H1 (cell line): ENCODE measurements at regions not wholly inside any gene's neighbourhood (a gene's known extent, or its start where the extent isn't known, plus 50 kb on each side); places are given as distances from the start of the nearest gene placed in this dataset.

ENCODE experiments used
- CTCF ChIA-PET: fragments of 300-600 bp; sonication (Branson Sonifier 250); formaldehyde crosslinking; loops from one replicate; lab custom pipeline; 2021; ENCODE audit not compliant: partially characterized antibody; lab: Charles Lee
- POLR2A ChIA-PET: fragments of 300-600 bp; sonication (Branson Sonifier 250); formaldehyde crosslinking; loops from one replicate; lab custom pipeline; 2021; ENCODE audit warnings: inconsistent platforms; ENCODE audit not compliant: partially characterized antibody; lab: Charles Lee
- DNase-seq, 2 experiments: peaks; one replicate each; pipeline versions ENCODE4 v3.0.0 to v3.0.0-alpha.2; 2010 to 2022; ENCODE audit warnings: low spot score in 2 of 2, low read depth in 1 of 2, mixed read lengths in 1 of 2
- FAIRE-seq: peaks from 2 replicates; lab custom pipeline; 2011; peaks lifted over from hg19 to GRCh38; lab: Jason Lieb, UNC
- H2AFZ ChIP-seq: 2 replicates; pipeline ENCODE4 v1.8.1; 2012; ENCODE audit warnings: low read length, inconsistent platforms
- H2AK5ac ChIP-seq: 2 replicates; pipeline ENCODE4 v1.6.1; 2013; ENCODE audit warnings: low read depth, low read length
- H2BK120ac ChIP-seq: replicated peaks from 2 replicates; pipeline ENCODE3; 2013; ENCODE audit warnings: low read depth, low read length, inconsistent platforms
- H2BK12ac ChIP-seq: 2 replicates; pipeline ENCODE4 v1.6.1; 2013; ENCODE audit warnings: low read depth, low read length
- H2BK15ac ChIP-seq: 2 replicates; pipeline ENCODE4 v1.6.1; 2013; ENCODE audit warnings: low read length
- H2BK20ac ChIP-seq: 2 replicates; pipeline ENCODE4 v1.6.1; 2013; ENCODE audit warnings: low read length
- H2BK5ac ChIP-seq: 2 replicates; pipeline ENCODE4 v1.6.1; 2013; ENCODE audit warnings: low read depth, low read length
- H3K14ac ChIP-seq: 2 replicates; pipeline ENCODE4 v1.6.1; 2013; ENCODE audit warnings: inconsistent platforms; ENCODE audit not compliant: insufficient read length
- H3K18ac ChIP-seq: 2 replicates; pipeline ENCODE4 v1.6.1; 2013; ENCODE audit warnings: low read length; ENCODE audit errors: extremely low read depth
- H3K23ac ChIP-seq: 2 replicates; pipeline ENCODE4 v1.6.1; 2013; ENCODE audit warnings: inconsistent platforms; ENCODE audit not compliant: insufficient read length
- H3K23me2 ChIP-seq: 2 replicates; pipeline ENCODE4 v1.6.1; 2013; ENCODE audit warnings: low read depth, low read length
- H3K27ac ChIP-seq: 2 replicates; pipeline ENCODE4 v1.6.1; 2011; ENCODE audit warnings: low read depth, low read length, inconsistent platforms
- H3K27me3 ChIP-seq, 4 experiments: replicated peaks in 1 of 4; 1 replicate in 1 of 4; 2 replicates in 3 of 4; pipeline versions ENCODE4 v1.6.1 to v1.8.1; 2011 to 2013; ENCODE audit warnings: low read length in 3 of 4, mild to moderate bottlenecking in 3 of 4, inconsistent platforms in 2 of 4, mixed read lengths in 2 of 4, moderate library complexity in 1 of 4; ENCODE audit not compliant: control insufficient read depth in 3 of 4, insufficient read depth in 3 of 4; ENCODE audit errors: extremely low read depth in 1 of 4
- H3K36me3 ChIP-seq, 4 experiments: 2 replicates each; pipeline versions ENCODE4 v1.6.1 to v1.8.1; 2011 to 2013; ENCODE audit warnings: mild to moderate bottlenecking in 4 of 4, low read length in 3 of 4, moderate library complexity in 2 of 4, control low read depth in 1 of 4, inconsistent platforms in 1 of 4; ENCODE audit not compliant: insufficient read depth in 4 of 4, control insufficient read depth in 2 of 4
- H3K4ac ChIP-seq: replicated peaks from 2 replicates; pipeline ENCODE3; 2013; ENCODE audit warnings: low read length, low read depth, mixed read lengths, inconsistent platforms; ENCODE audit not compliant: insufficient read length
- H3K4me1 ChIP-seq, 4 experiments: replicated peaks in 1 of 4; 1 replicate in 1 of 4; 2 replicates in 3 of 4; pipeline versions ENCODE4 v1.6.1 to v1.8.1; 2011 to 2013; ENCODE audit warnings: low read length in 3 of 4, inconsistent platforms in 2 of 4, mixed read lengths in 1 of 4; ENCODE audit not compliant: insufficient read depth in 4 of 4, control insufficient read depth in 3 of 4
- H3K4me2 ChIP-seq, 2 experiments: 2 replicates each; pipeline versions ENCODE4 v1.6.1 to v1.8.1; 2011 to 2013; ENCODE audit warnings: low read depth in 2 of 2, low read length in 2 of 2, control low read depth in 1 of 2, inconsistent platforms in 1 of 2, mild to moderate bottlenecking in 1 of 2; ENCODE audit not compliant: insufficient read depth in 1 of 2
- H3K4me3 ChIP-seq, 4 experiments: fragments of 200-600, 300-600 bp in 1 of 4; sonication (generic), shearing (Covaris generic), sonication (Bioruptor Twin) in 1 of 4; 2 replicates each; pipeline versions ENCODE4 v1.5.1 to v1.8.1; 2011 to 2016; ENCODE audit warnings: low read length in 4 of 4, low read depth in 3 of 4, control low read depth in 2 of 4, inconsistent platforms in 2 of 4, mild to moderate bottlenecking in 2 of 4, mixed read lengths in 1 of 4, moderate library complexity in 1 of 4; ENCODE audit not compliant: insufficient read depth in 2 of 4; ENCODE audit errors: extremely low read depth in 1 of 4
- H3K56ac ChIP-seq: replicated peaks from 2 replicates; pipeline ENCODE3; 2013; ENCODE audit warnings: low read depth, mild to moderate bottlenecking, mixed read lengths, low read length, inconsistent platforms; ENCODE audit not compliant: insufficient read length
- H3K79me1 ChIP-seq: 2 replicates; pipeline ENCODE4 v1.6.1; 2013; ENCODE audit warnings: low read depth, low read length, control low read depth
- H3K79me2 ChIP-seq, 2 experiments: 2 replicates each; pipeline versions ENCODE4 v1.6.1 to v1.8.1; 2012 to 2013; ENCODE audit warnings: low read length in 2 of 2, mild to moderate bottlenecking in 2 of 2, inconsistent platforms in 1 of 2; ENCODE audit not compliant: insufficient read depth in 2 of 2, control insufficient read depth in 1 of 2
- H3K9ac ChIP-seq, 4 experiments: replicated peaks in 1 of 4; 1 replicate in 1 of 4; 2 replicates in 3 of 4; pipeline versions ENCODE4 v1.6.1 to v1.8.1; 2011 to 2013; ENCODE audit warnings: low read depth in 3 of 4, low read length in 3 of 4, control low read depth in 2 of 4, mild to moderate bottlenecking in 2 of 4, moderate library complexity in 2 of 4, inconsistent platforms in 1 of 4; ENCODE audit errors: extremely low read depth in 1 of 4
- H3K9me3 ChIP-seq, 2 experiments: 2 replicates each; pipeline versions ENCODE4 v1.6.1 to v1.8.1; 2012 to 2013; ENCODE audit warnings: mild to moderate bottlenecking in 2 of 2, moderate library complexity in 2 of 2, control low read depth in 1 of 2, inconsistent platforms in 1 of 2, low read depth in 1 of 2, low read length in 1 of 2, mixed read lengths in 1 of 2; ENCODE audit not compliant: insufficient read depth in 2 of 2
- H4K20me1 ChIP-seq, 2 experiments: replicated peaks in 1 of 2; 2 replicates each; pipeline versions ENCODE3 to v1.8.1; 2011 to 2013; ENCODE audit warnings: inconsistent platforms in 2 of 2, low read length in 2 of 2, mild to moderate bottlenecking in 1 of 2; ENCODE audit not compliant: insufficient read depth in 2 of 2, control insufficient read depth in 1 of 2
- H4K5ac ChIP-seq: 2 replicates; pipeline ENCODE4 v1.6.1; 2013; ENCODE audit warnings: low read length, low read depth, mixed read lengths, inconsistent platforms; ENCODE audit not compliant: insufficient read length
- H4K8ac ChIP-seq: 2 replicates; pipeline ENCODE4 v1.8.0; 2013; ENCODE audit warnings: mild to moderate bottlenecking, moderate library complexity, low read length, inconsistent platforms; ENCODE audit not compliant: insufficient read depth; ENCODE audit errors: extremely low read depth
- H4K91ac ChIP-seq: replicated peaks from 2 replicates; pipeline ENCODE3; 2013; ENCODE audit warnings: low read length, mixed read lengths, inconsistent platforms; ENCODE audit not compliant: insufficient read length
- BCL11A ChIP-seq, 2 experiments: IDR thresholded peaks; one replicate each; pipeline ENCODE4 v1.6.1; 2011; ENCODE audit warnings: low read depth in 2 of 2, low read length in 2 of 2, mild to moderate bottlenecking in 2 of 2
- CEBPB ChIP-seq: IDR thresholded peaks from 2 replicates; pipeline ENCODE4 v1.6.1; 2012; ENCODE audit warnings: low read depth, low read length
- EGR1 ChIP-seq: IDR thresholded peaks from 2 replicates; pipeline ENCODE4 v1.6.1; 2011; ENCODE audit warnings: low read depth, low read length, borderline replicate concordance
- MAFK ChIP-seq: IDR thresholded peaks from 2 replicates; pipeline ENCODE4 v1.6.1; 2012; ENCODE audit warnings: low read depth, mild to moderate bottlenecking, improper control_type of control experiment, low read length
- WGBS, 2 experiments: shearing (Covaris generic) in 1 of 2; methylation state at CpG; one replicate each; pipeline versions ENCODE4 v1.1.6 to v1.1.7; 2013 to 2015; ENCODE audit warnings: low lambda C conversion rate in 2 of 2, mixed read lengths in 2 of 2, inconsistent platforms in 1 of 2, low coverage in 1 of 2, missing lambda C conversion rate in 1 of 2; ENCODE audit not compliant: insufficient replicate concordance in 2 of 2, insufficient coverage in 1 of 2, insufficient read length in 1 of 2; ENCODE audit errors: extremely low coverage in 1 of 2, missing lambda C conversion rate in 1 of 2; 5-methylcytosine and 5-hydroxymethylcytosine counted together

- Histone ChIP-seq H4K8ac (no peak overlapping the region), H4K91ac (no peak overlapping the region), H3K14ac (no peak overlapping the region), H3K79me1 (no peaks in the 10 kb centered on the region), H2BK15ac (no peak overlapping the region), H2BK120ac (no peak overlapping the region), H3K4me2 (no peak overlapping the region), H2AK5ac (no peak overlapping the region), H2BK20ac (no peak overlapping the region), H3K23ac (no peak overlapping the region), H3K18ac (no peak overlapping the region), H2BK12ac (no peak overlapping the region), H3K27me3 (no peaks in the 10 kb centered on the region), H3K4me3 (no peak overlapping the region), H3K9ac (no peak overlapping the region), H3K4ac (no peak overlapping the region), H3K56ac (no peak overlapping the region), H3K36me3 (no peaks in the 10 kb centered on the region), H2AFZ (no peak overlapping the region), H4K5ac (no peak overlapping the region), H4K20me1 (no peaks in the 10 kb centered on the region), H3K23me2 (no peaks in the 10 kb centered on the region), H3K79me2 (no peaks in the 10 kb centered on the region)
- DNase-seq (no peak), FAIRE-seq (no peak)
- ChIA-PET CTCF (no interaction called here), POLR2A (no interaction called here)
- WGBS, 2 experiments, result 93% methylated on average over 2 of the region's 2 CpGs; no CpG with 5 or more reads in 1 of the 2 experiments
- no peak for TF ChIP-seq CEBPB
- TF ChIP-seq EGR1, result no peak
- TF ChIP-seq MAFK, result no peak
- no peak for TF ChIP-seq BCL11A (IDR thresholded peaks at IDR 0.05; ENCODE audit: low read depth in 2 of 2, low read length in 2 of 2)
- TF ChIP-seq, all 59 proteins: peak for 0
- Histone ChIP-seq H3K9me3 (no peaks in the 10 kb centered on the region), H3K27ac (no peak overlapping the region), H3K4me1 (no peaks in the 10 kb centered on the region), H2BK5ac (no peak overlapping the region)
Observed at GRCh38 chr4:152064282-152064681, 303.5 kb upstream of the GATB start.
